Neuronal stem cell (in vitro differentiated cells): ENCODE measurements at regions not wholly inside any gene's neighbourhood (a gene's known extent, or its start where the extent isn't known, plus 50 kb on each side); places are given as distances from the start of the nearest gene placed in this dataset.
"Not testable (repeated sequence)": the region's sequence is repeated elsewhere in the genome, so short reads cannot be mapped to it uniquely, and the experiment has no call there.

Source experiments
- DNase-seq: peaks from one replicate; pipeline ENCODE4 v3.0.0-alpha.2; 2013; ENCODE audit warnings: low spot score
- H2AFZ ChIP-seq: one replicate; pipeline ENCODE4 v1.6.1; 2013; ENCODE audit warnings: mild to moderate bottlenecking, low read length, inconsistent platforms
- H2AK5ac ChIP-seq: 2 replicates; pipeline ENCODE4 v1.6.1; 2013; ENCODE audit warnings: low read depth, mild to moderate bottlenecking, inconsistent platforms, low read length, moderate library complexity, mixed read lengths
- H2BK120ac ChIP-seq: 2 replicates; pipeline ENCODE4 v1.6.1; 2013; ENCODE audit warnings: low read depth, mild to moderate bottlenecking, inconsistent platforms, low read length, moderate library complexity, mixed read lengths
- H2BK12ac ChIP-seq: one replicate; pipeline ENCODE4 v1.6.1; 2013; ENCODE audit warnings: low read length, inconsistent platforms
- H2BK15ac ChIP-seq: 2 replicates; pipeline ENCODE4 v1.6.1; 2013; ENCODE audit warnings: mild to moderate bottlenecking, low read length, inconsistent platforms, mixed read lengths
- H2BK5ac ChIP-seq: one replicate; pipeline ENCODE4 v1.6.1; 2013; ENCODE audit warnings: inconsistent platforms, mild to moderate bottlenecking, low read length, moderate library complexity
- H3K14ac ChIP-seq: one replicate; pipeline ENCODE4 v1.6.1; 2013; ENCODE audit warnings: low read length, inconsistent platforms
- H3K18ac ChIP-seq: 2 replicates; pipeline ENCODE4 v1.6.1; 2013; ENCODE audit warnings: low read length, inconsistent platforms
- H3K23ac ChIP-seq: 2 replicates; pipeline ENCODE4 v1.6.1; 2013; ENCODE audit warnings: low read depth, mild to moderate bottlenecking, mixed read lengths, low read length, inconsistent platforms; ENCODE audit not compliant: poor library complexity
- H3K27ac ChIP-seq: replicated peaks from 3 replicates; pipeline ENCODE4 v1.5.1; 2013; ENCODE audit warnings: low read length, inconsistent platforms
- H3K27me3 ChIP-seq, 3 experiments: 2 replicates each; pipeline ENCODE4 v1.6.1; 2013; ENCODE audit warnings: low read length in 3 of 3, mild to moderate bottlenecking in 2 of 3, inconsistent platforms in 1 of 3, low read depth in 1 of 3, mixed read lengths in 1 of 3, moderate library complexity in 1 of 3; ENCODE audit not compliant: control insufficient read depth in 3 of 3, insufficient read depth in 3 of 3
- H3K36me3 ChIP-seq, 2 donors: replicated peaks in 1 of 2; 2 replicates each; pipeline ENCODE4 v1.6.1; 2013; ENCODE audit warnings: low read length in 2 of 2; ENCODE audit not compliant: control insufficient read depth in 2 of 2, insufficient read depth in 2 of 2
- H3K4ac ChIP-seq: 2 replicates; pipeline ENCODE4 v1.6.1; 2013; ENCODE audit warnings: inconsistent platforms, mild to moderate bottlenecking, low read length, moderate library complexity
- H3K4me1 ChIP-seq, 2 donors: 1 replicate in 1 of 2; 2 replicates in 1 of 2; pipeline ENCODE4 v1.6.1; 2013; ENCODE audit warnings: low read length in 2 of 2, low read depth in 1 of 2; ENCODE audit not compliant: control insufficient read depth in 2 of 2, insufficient read depth in 1 of 2
- H3K4me2 ChIP-seq: one replicate; pipeline ENCODE4 v1.6.1; 2013; ENCODE audit warnings: mild to moderate bottlenecking, low read length, inconsistent platforms; ENCODE audit not compliant: insufficient read depth, poor library complexity, severe bottlenecking
- H3K4me3 ChIP-seq, 2 donors: 2 replicates each; pipeline ENCODE4 v1.5.1; 2013; ENCODE audit warnings: low read length in 2 of 2, mild to moderate bottlenecking in 2 of 2, inconsistent platforms in 1 of 2, moderate library complexity in 1 of 2
- H3K79me1 ChIP-seq: one replicate; pipeline ENCODE4 v1.6.1; 2013; ENCODE audit warnings: low read depth, mild to moderate bottlenecking, inconsistent platforms, low read length, moderate library complexity
- H3K9ac ChIP-seq: one replicate; pipeline ENCODE4 v1.6.1; 2013; ENCODE audit warnings: mild to moderate bottlenecking, low read depth, low read length, inconsistent platforms; ENCODE audit not compliant: poor library complexity
- H3K9me3 ChIP-seq, 2 donors: replicated peaks in 1 of 2; 2 replicates each; pipeline versions ENCODE3 to v1.6.1; 2013; ENCODE audit warnings: low read length in 2 of 2, mild to moderate bottlenecking in 2 of 2, inconsistent platforms in 1 of 2, low read depth in 1 of 2, mixed read lengths in 1 of 2, moderate library complexity in 1 of 2; ENCODE audit not compliant: control insufficient read depth in 2 of 2, insufficient read depth in 1 of 2
- H4K8ac ChIP-seq: one replicate; pipeline ENCODE4 v1.6.1; 2013; ENCODE audit warnings: low read depth, mild to moderate bottlenecking, inconsistent platforms, low read length, moderate library complexity
- H4K91ac ChIP-seq: one replicate; pipeline ENCODE4 v1.6.1; 2013; ENCODE audit warnings: low read length, low read depth, mild to moderate bottlenecking, inconsistent platforms; ENCODE audit not compliant: poor library complexity
- WGBS, 2 donors: extraction: QIAGEN DNeasy Blood & Tissue Kit; methylation state at CpG; one replicate each; pipeline ENCODE4 v1.1.7; 2013; ENCODE audit warnings: missing lambda C conversion rate in 2 of 2, mixed read lengths in 1 of 2; ENCODE audit not compliant: insufficient read length in 2 of 2, insufficient replicate concordance in 1 of 2; ENCODE audit errors: extremely low coverage in 2 of 2; 5-methylcytosine and 5-hydroxymethylcytosine counted together

GRCh38 chr4:20151436-20151835 is 100.3 kb upstream of the SLIT2 start:
- no peak overlapping the region for H3K4me2 ChIP-seq
- no peak overlapping the region for H4K91ac ChIP-seq
- H3K9ac ChIP-seq = no peak overlapping the region
- WGBS, 2 donors = no CpG with 5 or more reads among the region's 2 CpGs
- H4K8ac ChIP-seq = no peak overlapping the region
- H2BK12ac ChIP-seq = no peak overlapping the region
- no peak overlapping the region for H2AK5ac ChIP-seq
- no peak overlapping the region for H2BK15ac ChIP-seq
- H3K9me3 ChIP-seq = no peaks in the 10 kb centered on the region
- no peak overlapping the region for H3K14ac ChIP-seq
- H2AFZ ChIP-seq = no peak overlapping the region
- no peak overlapping the region for H3K27ac ChIP-seq
- no peak overlapping the region for H3K18ac ChIP-seq
- H3K27me3 ChIP-seq = no peaks in the 10 kb centered on the region
- H3K4me3 ChIP-seq = no peak overlapping the region
- no peak overlapping the region for H3K23ac ChIP-seq
- no peak overlapping the region for H2BK5ac ChIP-seq
- H3K36me3 ChIP-seq = no peaks in the 10 kb centered on the region
- no peaks in the 10 kb centered on the region for H3K79me1 ChIP-seq
- no peak for DNase-seq
- no peaks in the 10 kb centered on the region for H3K4me1 ChIP-seq
- H3K4ac ChIP-seq = no peak overlapping the region
- no peak overlapping the region for H2BK120ac ChIP-seq

GRCh38 chr4:20149143-20149542 is 102.6 kb upstream of the SLIT2 start:
- not testable (repeated sequence) for H3K4me3 ChIP-seq, H3K36me3 ChIP-seq, H2BK120ac ChIP-seq, H3K27ac ChIP-seq, H3K14ac ChIP-seq, H2BK5ac ChIP-seq, H2BK15ac ChIP-seq, H3K4ac ChIP-seq, DNase-seq, H3K23ac ChIP-seq, H3K4me1 ChIP-seq, H3K79me1 ChIP-seq, H3K4me2 ChIP-seq, H4K8ac ChIP-seq, H3K18ac ChIP-seq, H3K27me3 ChIP-seq, H3K9ac ChIP-seq, H4K91ac ChIP-seq, H2BK12ac ChIP-seq, H2AFZ ChIP-seq, H2AK5ac ChIP-seq, H3K9me3 ChIP-seq
- no CpG with 5 or more reads among the region's 3 CpGs for WGBS, 2 donors

- no peaks in the 10 kb centered on the region for H3K27me3 ChIP-seq
- H2BK5ac ChIP-seq = no peak overlapping the region
- no peaks in the 10 kb centered on the region for H3K36me3 ChIP-seq
- no peak overlapping the region for H3K4me2 ChIP-seq
- no CpG with 5 or more reads among the region's 2 CpGs for WGBS, 2 donors
- no peak for DNase-seq
- no peak overlapping the region for H2AK5ac ChIP-seq
- no peaks in the 10 kb centered on the region for H3K4me1 ChIP-seq
- no peak overlapping the region for H4K91ac ChIP-seq
- no peaks in the 10 kb centered on the region for H3K9me3 ChIP-seq
- no peak overlapping the region for H3K18ac ChIP-seq
- H3K23ac ChIP-seq = no peak overlapping the region
- H3K4ac ChIP-seq = no peak overlapping the region
- H3K4me3 ChIP-seq = no peak overlapping the region
- no peak overlapping the region for H2BK12ac ChIP-seq
- H2AFZ ChIP-seq = no peak overlapping the region
- no peak overlapping the region for H2BK120ac ChIP-seq
- no peaks in the 10 kb centered on the region for H3K79me1 ChIP-seq
- no peak overlapping the region for H3K9ac ChIP-seq
- H3K14ac ChIP-seq = no peak overlapping the region
- H3K27ac ChIP-seq = no peak overlapping the region
- H2BK15ac ChIP-seq = no peak overlapping the region
- H4K8ac ChIP-seq = no peak overlapping the region
These were observed 114.5 kb upstream of the SLIT2 start for GRCh38 chr4:20137176-20137575.

DNA sequence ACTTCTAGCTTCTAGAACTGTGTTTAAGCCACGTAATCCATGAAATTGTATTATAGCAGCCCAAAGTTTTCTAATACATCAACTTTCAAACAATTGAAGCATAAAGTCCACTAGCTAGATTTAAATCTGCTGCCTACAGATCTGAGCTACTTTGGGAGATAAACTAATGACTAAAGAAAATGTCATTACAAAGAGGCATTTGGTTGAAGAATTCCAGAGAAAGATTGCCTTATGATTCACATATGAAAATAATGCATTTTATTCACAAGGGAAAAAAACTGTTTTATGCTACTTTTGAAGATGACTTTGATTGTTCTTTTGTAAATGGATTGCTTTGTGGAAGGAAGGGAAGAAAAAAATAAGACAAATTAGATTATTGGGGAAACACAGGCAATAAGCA is 124.1 kb upstream of the SLIT2 start:
- Histone ChIP-seq H2AFZ (no peak overlapping the region), H3K4me1 (no peaks in the 10 kb centered on the region), H2BK5ac (no peak overlapping the region), H3K27me3 (no peaks in the 10 kb centered on the region), H4K91ac (no peak overlapping the region), H3K9ac (no peak overlapping the region), H2AK5ac (no peak overlapping the region), H3K23ac (no peak overlapping the region), H2BK15ac (no peak overlapping the region), H3K4ac (no peak overlapping the region), H3K79me1 (no peaks in the 10 kb centered on the region), H2BK120ac (no peak overlapping the region), H2BK12ac (no peak overlapping the region), H3K9me3 (no peaks in the 10 kb centered on the region), H3K4me2 (no peak overlapping the region), H3K18ac (no peak overlapping the region), H3K4me3 (no peak overlapping the region), H4K8ac (no peak overlapping the region), H3K36me3 (no peaks in the 10 kb centered on the region), H3K27ac (no peak overlapping the region), H3K14ac (no peak overlapping the region)
- no CpG with 5 or more reads among the region's 1 CpG for WGBS, 2 donors
- DNase-seq = no peak
